Liver (tissue), 8 donors: ENCODE measurements at regions not wholly inside any gene's neighbourhood (a gene's known extent, or its start where the extent isn't known, plus 50 kb on each side); places are given as distances from the start of the nearest gene placed in this dataset.

Experiments
- DNase-seq: peaks from one replicate; pipeline ENCODE4 v3.0.0-alpha.2; 2017; ENCODE audit warnings: low spot score
- H3K27ac ChIP-seq, 2 donors: one replicate each; pipeline ENCODE4 v1.7.0; 2013; ENCODE audit warnings: inconsistent platforms in 2 of 2, low read length in 2 of 2, control low read depth in 1 of 2, low read depth in 1 of 2, mild to moderate bottlenecking in 1 of 2
- H3K27me3 ChIP-seq, 4 donors: one replicate each; pipeline versions ENCODE4 v1.6.1 to v1.7.0; 2013; ENCODE audit warnings: low read length in 3 of 4, inconsistent platforms in 1 of 4, mild to moderate bottlenecking in 1 of 4, moderate library complexity in 1 of 4; ENCODE audit not compliant: control insufficient read depth in 4 of 4, insufficient read depth in 4 of 4
- H3K36me3 ChIP-seq, 4 donors: one replicate each; pipeline versions ENCODE4 v1.6.1 to v1.7.0; 2013; ENCODE audit warnings: low read length in 3 of 4, mild to moderate bottlenecking in 3 of 4, low read depth in 1 of 4, moderate library complexity in 1 of 4; ENCODE audit not compliant: control insufficient read depth in 4 of 4, insufficient read depth in 3 of 4
- H3K4me1 ChIP-seq, 4 donors: one replicate each; pipeline versions ENCODE4 v1.6.1 to v1.7.0; 2013; ENCODE audit warnings: low read length in 3 of 4, mild to moderate bottlenecking in 3 of 4, moderate library complexity in 1 of 4; ENCODE audit not compliant: control insufficient read depth in 4 of 4, insufficient read depth in 4 of 4
- H3K4me3 ChIP-seq, 3 donors: one replicate each; pipeline versions ENCODE4 v1.6.1 to v1.7.0; 2013; ENCODE audit warnings: low read length in 3 of 3, control low read depth in 1 of 3, low read depth in 1 of 3, mild to moderate bottlenecking in 1 of 3
- H3K9ac ChIP-seq, 2 donors: one replicate each; pipeline ENCODE4 v1.7.0; 2013; ENCODE audit warnings: low read length in 2 of 2, mild to moderate bottlenecking in 2 of 2, moderate library complexity in 2 of 2, control low read depth in 1 of 2, low read depth in 1 of 2
- H3K9me3 ChIP-seq, 4 donors: one replicate each; pipeline versions ENCODE4 v1.6.1 to v1.7.0; 2013; ENCODE audit warnings: low read length in 3 of 4; ENCODE audit not compliant: control insufficient read depth in 4 of 4
- ATF3 ChIP-seq: IDR thresholded peaks from 2 replicates; pipeline ENCODE4 v1.6.1; 2016; ENCODE audit warnings: antibody characterized with exemption
- EGR1 ChIP-seq, 2 donors: IDR thresholded peaks; 2 replicates each; pipeline ENCODE4 v1.6.1; 2016 to 2018; ENCODE audit warnings: antibody characterized with exemption in 2 of 2, low read depth in 2 of 2
- FOXA1 ChIP-seq: IDR thresholded peaks from 2 replicates; pipeline ENCODE4 v1.6.1; 2016; ENCODE audit warnings: antibody characterized with exemption
- FOXA2 ChIP-seq: IDR thresholded peaks from 2 replicates; pipeline ENCODE4 v1.6.1; 2016; ENCODE audit warnings: antibody characterized with exemption
- GABPA ChIP-seq, 2 donors: IDR thresholded peaks in 1 of 2; conservative IDR thresholded peaks in 1 of 2; 2 replicates each; pipeline ENCODE4 v1.6.1; 2016; ENCODE audit warnings: antibody characterized with exemption in 2 of 2, mild to moderate bottlenecking in 1 of 2, moderate library complexity in 1 of 2
- HNF4A ChIP-seq, 2 donors: conservative IDR thresholded peaks; 2 replicates each; pipeline ENCODE4 v1.6.1; 2016; ENCODE audit warnings: antibody characterized with exemption in 2 of 2, mild to moderate bottlenecking in 2 of 2
- JUND ChIP-seq, 2 donors: IDR thresholded peaks; 2 replicates each; pipeline ENCODE4 v1.6.1; 2016; ENCODE audit warnings: antibody characterized with exemption in 2 of 2
- MAX ChIP-seq: IDR thresholded peaks from 2 replicates; pipeline ENCODE4 v1.6.1; 2016; ENCODE audit warnings: antibody characterized with exemption
- NR2F2 ChIP-seq: IDR thresholded peaks from 2 replicates; pipeline ENCODE4 v1.6.1; 2016; ENCODE audit warnings: antibody characterized with exemption
- RAD21 ChIP-seq, 2 donors: IDR thresholded peaks; 2 replicates each; pipeline ENCODE4 v1.6.1; 2016; ENCODE audit warnings: antibody characterized with exemption in 2 of 2, mild to moderate bottlenecking in 2 of 2
- RXRA ChIP-seq, 2 donors: IDR thresholded peaks; 2 replicates each; pipeline ENCODE4 v1.6.1; 2017 to 2018; ENCODE audit warnings: antibody characterized with exemption in 2 of 2, mild to moderate bottlenecking in 1 of 2
- SP1 ChIP-seq: IDR thresholded peaks from 2 replicates; pipeline ENCODE4 v1.6.1; 2018; ENCODE audit warnings: antibody characterized with exemption, mild to moderate bottlenecking
- TAF1 ChIP-seq: conservative IDR thresholded peaks from 2 replicates; pipeline ENCODE4 v1.6.1; 2016; ENCODE audit warnings: antibody characterized with exemption, mild to moderate bottlenecking
- YY1 ChIP-seq: IDR thresholded peaks from 2 replicates; pipeline ENCODE4 v1.6.1; 2016; ENCODE audit warnings: antibody characterized with exemption, mild to moderate bottlenecking
- ZBTB33 ChIP-seq: IDR thresholded peaks from 2 replicates; pipeline ENCODE4 v1.6.1; 2016; ENCODE audit warnings: antibody characterized with exemption
- WGBS: extraction: QIAGEN DNeasy Blood & Tissue Kit; methylation state at CpG from one replicate; pipeline ENCODE4 v1.1.7; 2013; 5-methylcytosine and 5-hydroxymethylcytosine counted together
- TF ChIP-seq, protein P1 (sequence below): fragments of 150-350 bp; IDR thresholded peaks from 2 replicates; pipeline ENCODE4 v1.5.1; 2017; ENCODE audit warnings: improper control_type of control experiment, low read depth, low read length; ENCODE audit not compliant: missing input control
- TF ChIP-seq, protein P2 (sequence below): IDR thresholded peaks from 2 replicates; pipeline ENCODE4 v1.6.1; 2016; ENCODE audit warnings: antibody characterized with exemption, mild to moderate bottlenecking
- donor health status: healthy.
- donor health status: healthy.
- donor health status: healthy.
- donor health status: healthy.
- donor health status: healthy.

GRCh38 chr5:17991775-17992174, 357.5 kb downstream of the TAF11L14 start:
- Histone ChIP-seq H3K9ac (no peak overlapping the region), H3K27me3 (no peaks in the 10 kb centered on the region), H3K36me3 (no peaks in the 10 kb centered on the region), H3K4me3 (no peak overlapping the region), H3K27ac (no peak overlapping the region), H3K9me3 (no peaks in the 10 kb centered on the region), H3K4me1 (no peaks in the 10 kb centered on the region)
- 76% methylated on average over 2 of the region's 2 CpGs for WGBS
- TF ChIP-seq TAF1 = no peak
- TF ChIP-seq, protein P1, sequence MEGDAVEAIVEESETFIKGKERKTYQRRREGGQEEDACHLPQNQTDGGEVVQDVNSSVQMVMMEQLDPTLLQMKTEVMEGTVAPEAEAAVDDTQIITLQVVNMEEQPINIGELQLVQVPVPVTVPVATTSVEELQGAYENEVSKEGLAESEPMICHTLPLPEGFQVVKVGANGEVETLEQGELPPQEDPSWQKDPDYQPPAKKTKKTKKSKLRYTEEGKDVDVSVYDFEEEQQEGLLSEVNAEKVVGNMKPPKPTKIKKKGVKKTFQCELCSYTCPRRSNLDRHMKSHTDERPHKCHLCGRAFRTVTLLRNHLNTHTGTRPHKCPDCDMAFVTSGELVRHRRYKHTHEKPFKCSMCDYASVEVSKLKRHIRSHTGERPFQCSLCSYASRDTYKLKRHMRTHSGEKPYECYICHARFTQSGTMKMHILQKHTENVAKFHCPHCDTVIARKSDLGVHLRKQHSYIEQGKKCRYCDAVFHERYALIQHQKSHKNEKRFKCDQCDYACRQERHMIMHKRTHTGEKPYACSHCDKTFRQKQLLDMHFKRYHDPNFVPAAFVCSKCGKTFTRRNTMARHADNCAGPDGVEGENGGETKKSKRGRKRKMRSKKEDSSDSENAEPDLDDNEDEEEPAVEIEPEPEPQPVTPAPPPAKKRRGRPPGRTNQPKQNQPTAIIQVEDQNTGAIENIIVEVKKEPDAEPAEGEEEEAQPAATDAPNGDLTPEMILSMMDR = no peak
- no peak for TF ChIP-seq MAX
- TF ChIP-seq GABPA (IDR thresholded peaks at IDR 0.05 in 1 of 2, conservative IDR thresholded peaks at IDR 0.05 in 1 of 2) = no peak
- TF ChIP-seq FOXA2 = no peak
- no peak for TF ChIP-seq EGR1 (IDR thresholded peaks at IDR 0.05; ENCODE audit: low read depth in 2 of 2)
- TF ChIP-seq HNF4A (conservative IDR thresholded peaks at IDR 0.05) = no peak
- no peak for TF ChIP-seq RXRA (IDR thresholded peaks at IDR 0.05)
- TF ChIP-seq YY1 = no peak
- no peak for TF ChIP-seq ZBTB33
- no peak for TF ChIP-seq NR2F2
- no peak for TF ChIP-seq JUND (IDR thresholded peaks at IDR 0.05)
- TF ChIP-seq FOXA1 = no peak
- TF ChIP-seq, protein P2, sequence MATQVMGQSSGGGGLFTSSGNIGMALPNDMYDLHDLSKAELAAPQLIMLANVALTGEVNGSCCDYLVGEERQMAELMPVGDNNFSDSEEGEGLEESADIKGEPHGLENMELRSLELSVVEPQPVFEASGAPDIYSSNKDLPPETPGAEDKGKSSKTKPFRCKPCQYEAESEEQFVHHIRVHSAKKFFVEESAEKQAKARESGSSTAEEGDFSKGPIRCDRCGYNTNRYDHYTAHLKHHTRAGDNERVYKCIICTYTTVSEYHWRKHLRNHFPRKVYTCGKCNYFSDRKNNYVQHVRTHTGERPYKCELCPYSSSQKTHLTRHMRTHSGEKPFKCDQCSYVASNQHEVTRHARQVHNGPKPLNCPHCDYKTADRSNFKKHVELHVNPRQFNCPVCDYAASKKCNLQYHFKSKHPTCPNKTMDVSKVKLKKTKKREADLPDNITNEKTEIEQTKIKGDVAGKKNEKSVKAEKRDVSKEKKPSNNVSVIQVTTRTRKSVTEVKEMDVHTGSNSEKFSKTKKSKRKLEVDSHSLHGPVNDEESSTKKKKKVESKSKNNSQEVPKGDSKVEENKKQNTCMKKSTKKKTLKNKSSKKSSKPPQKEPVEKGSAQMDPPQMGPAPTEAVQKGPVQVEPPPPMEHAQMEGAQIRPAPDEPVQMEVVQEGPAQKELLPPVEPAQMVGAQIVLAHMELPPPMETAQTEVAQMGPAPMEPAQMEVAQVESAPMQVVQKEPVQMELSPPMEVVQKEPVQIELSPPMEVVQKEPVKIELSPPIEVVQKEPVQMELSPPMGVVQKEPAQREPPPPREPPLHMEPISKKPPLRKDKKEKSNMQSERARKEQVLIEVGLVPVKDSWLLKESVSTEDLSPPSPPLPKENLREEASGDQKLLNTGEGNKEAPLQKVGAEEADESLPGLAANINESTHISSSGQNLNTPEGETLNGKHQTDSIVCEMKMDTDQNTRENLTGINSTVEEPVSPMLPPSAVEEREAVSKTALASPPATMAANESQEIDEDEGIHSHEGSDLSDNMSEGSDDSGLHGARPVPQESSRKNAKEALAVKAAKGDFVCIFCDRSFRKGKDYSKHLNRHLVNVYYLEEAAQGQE = no peak
- TF ChIP-seq ATF3 = no peak
- no peak for TF ChIP-seq RAD21 (IDR thresholded peaks at IDR 0.05)
- no peak for DNase-seq

DNA sequence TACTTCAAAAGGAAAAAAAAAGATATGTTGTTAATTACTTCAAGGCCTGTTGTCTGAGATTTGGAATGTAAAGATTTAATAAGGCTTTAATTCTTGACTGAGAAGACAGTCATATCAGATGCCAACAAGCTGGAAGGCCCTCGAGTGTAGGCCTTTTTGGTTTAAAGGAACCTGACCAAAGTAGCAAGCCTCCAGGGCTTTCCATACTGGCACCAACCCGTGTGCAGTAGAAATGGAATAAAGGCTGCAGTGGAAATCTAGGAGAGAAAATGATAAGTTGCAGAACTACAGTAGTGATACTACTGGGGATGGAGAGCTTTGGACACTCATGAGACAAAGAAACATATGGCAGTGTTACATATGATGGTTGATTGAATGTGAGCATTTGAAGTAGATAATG, 358.0 kb downstream of the TAF11L14 start:
- H3K9ac ChIP-seq = no peak overlapping the region
- H3K27ac ChIP-seq = no peak overlapping the region
- no peaks in the 10 kb centered on the region for H3K9me3 ChIP-seq
- no peaks in the 10 kb centered on the region for H3K4me1 ChIP-seq
- 58% methylated on average over 2 of the region's 2 CpGs for WGBS
- no peak overlapping the region for H3K4me3 ChIP-seq
- DNase-seq = no peak
- H3K27me3 ChIP-seq = no peaks in the 10 kb centered on the region
- no peaks in the 10 kb centered on the region for H3K36me3 ChIP-seq
- no peak for TF ChIP-seq FOXA2
- TF ChIP-seq GABPA (IDR thresholded peaks at IDR 0.05 in 1 of 2, conservative IDR thresholded peaks at IDR 0.05 in 1 of 2) = no peak
- TF ChIP-seq, protein P1 = no peak
- TF ChIP-seq, protein P2 = no peak
- TF ChIP-seq RXRA (IDR thresholded peaks at IDR 0.05) = no peak
- TF ChIP-seq EGR1 (IDR thresholded peaks at IDR 0.05; ENCODE audit: low read depth in 2 of 2) = no peak
- no peak for TF ChIP-seq RAD21 (IDR thresholded peaks at IDR 0.05)
- TF ChIP-seq YY1 = no peak
- no peak for TF ChIP-seq TAF1
- TF ChIP-seq SP1 = no peak
- TF ChIP-seq HNF4A (conservative IDR thresholded peaks at IDR 0.05) = no peak
- no peak for TF ChIP-seq NR2F2
